ENCODE measurements at regions not wholly inside any gene's neighbourhood (a gene's known extent, or its start where the extent isn't known, plus 50 kb on each side); places are given as distances from the start of the nearest gene placed in this dataset.

DNA sequence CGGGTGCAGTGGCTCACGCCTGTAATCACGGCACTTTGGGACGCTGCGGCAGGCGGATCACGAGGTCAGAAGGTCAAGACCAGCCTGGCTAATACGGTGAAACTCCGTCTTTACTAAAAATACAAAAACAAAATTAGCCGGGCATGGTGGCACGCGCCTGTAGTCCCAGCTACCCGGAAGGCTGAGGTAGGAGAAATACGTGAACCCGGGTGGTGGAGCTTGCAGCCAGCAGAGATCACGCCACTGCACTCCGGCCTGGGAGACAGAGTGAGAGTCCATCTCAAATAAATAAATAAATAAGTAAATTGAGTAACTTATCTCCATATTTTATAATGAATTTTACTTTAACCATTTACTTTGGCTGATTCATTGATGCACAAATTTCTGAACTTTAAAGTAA is 1913.3 kb downstream of the PCDH7 start:
- TF ChIP-seq, protein P1, sequence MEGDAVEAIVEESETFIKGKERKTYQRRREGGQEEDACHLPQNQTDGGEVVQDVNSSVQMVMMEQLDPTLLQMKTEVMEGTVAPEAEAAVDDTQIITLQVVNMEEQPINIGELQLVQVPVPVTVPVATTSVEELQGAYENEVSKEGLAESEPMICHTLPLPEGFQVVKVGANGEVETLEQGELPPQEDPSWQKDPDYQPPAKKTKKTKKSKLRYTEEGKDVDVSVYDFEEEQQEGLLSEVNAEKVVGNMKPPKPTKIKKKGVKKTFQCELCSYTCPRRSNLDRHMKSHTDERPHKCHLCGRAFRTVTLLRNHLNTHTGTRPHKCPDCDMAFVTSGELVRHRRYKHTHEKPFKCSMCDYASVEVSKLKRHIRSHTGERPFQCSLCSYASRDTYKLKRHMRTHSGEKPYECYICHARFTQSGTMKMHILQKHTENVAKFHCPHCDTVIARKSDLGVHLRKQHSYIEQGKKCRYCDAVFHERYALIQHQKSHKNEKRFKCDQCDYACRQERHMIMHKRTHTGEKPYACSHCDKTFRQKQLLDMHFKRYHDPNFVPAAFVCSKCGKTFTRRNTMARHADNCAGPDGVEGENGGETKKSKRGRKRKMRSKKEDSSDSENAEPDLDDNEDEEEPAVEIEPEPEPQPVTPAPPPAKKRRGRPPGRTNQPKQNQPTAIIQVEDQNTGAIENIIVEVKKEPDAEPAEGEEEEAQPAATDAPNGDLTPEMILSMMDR (IDR thresholded peaks at IDR 0.05): no peak
- TF ChIP-seq POLR2A (IDR thresholded peaks at IDR 0.05): no peak

All from right lobe of liver (tissue), 4 donors.